Adipocyte (in vitro differentiated cells): ENCODE measurements at regions not wholly inside any gene's neighbourhood (a gene's known extent, or its start where the extent isn't known, plus 50 kb on each side); places are given as distances from the start of the nearest gene placed in this dataset.
"Not testable (repeated sequence)": the region's sequence is repeated elsewhere in the genome, so short reads cannot be mapped to it uniquely, and the experiment has no call there.

Experiments used
- DNase-seq: peaks from one replicate; pipeline ENCODE4 v3.0.0-alpha.2; 2015; ENCODE audit warnings: low read depth
- H3K27me3 ChIP-seq: replicated peaks from 2 replicates; pipeline ENCODE4 v1.7.0; 2013; ENCODE audit warnings: mild to moderate bottlenecking, low read length, moderate library complexity; ENCODE audit not compliant: control insufficient read depth, insufficient read depth
- H3K36me3 ChIP-seq: 2 replicates; pipeline ENCODE4 v1.7.0; 2013; ENCODE audit warnings: low read length, mild to moderate bottlenecking, moderate library complexity; ENCODE audit not compliant: control insufficient read depth, insufficient read depth, severe bottlenecking
- H3K4me1 ChIP-seq: 2 replicates; pipeline ENCODE4 v1.7.0; 2013; ENCODE audit warnings: mild to moderate bottlenecking, low read length, moderate library complexity; ENCODE audit not compliant: control insufficient read depth, insufficient read depth
- H3K4me3 ChIP-seq: 2 replicates; pipeline ENCODE4 v1.7.0; 2013; ENCODE audit warnings: mild to moderate bottlenecking, low read length, moderate library complexity
- H3K9ac ChIP-seq: 2 replicates; pipeline ENCODE4 v1.7.0; 2013; ENCODE audit warnings: mild to moderate bottlenecking, low read length, moderate library complexity
- H3K9me3 ChIP-seq: 2 replicates; pipeline ENCODE4 v1.7.0; 2013; ENCODE audit warnings: mild to moderate bottlenecking, low read length, moderate library complexity; ENCODE audit not compliant: control insufficient read depth

DNA sequence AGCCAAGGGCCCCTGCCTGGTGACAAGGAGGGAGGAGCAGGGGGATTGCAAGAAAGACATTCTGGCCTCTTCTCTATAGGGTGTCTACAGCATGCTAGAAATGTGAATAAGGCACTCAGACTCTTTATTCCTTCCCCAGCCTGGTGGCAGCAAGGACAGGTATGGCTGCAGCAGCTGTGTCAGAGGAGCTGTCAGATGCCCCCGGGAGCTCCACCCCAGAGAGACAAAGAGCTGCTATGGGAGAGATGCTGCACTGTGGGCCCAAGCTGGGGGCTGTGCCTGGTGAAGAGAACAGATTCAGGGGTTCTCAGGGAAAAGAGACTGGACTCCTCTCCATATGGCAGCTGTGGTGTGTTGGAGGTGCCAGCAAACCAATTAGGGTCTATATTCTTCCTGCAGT, 1063.3 kb downstream of the OLFM4 start:
- Histone ChIP-seq H3K9me3 (peaks cover 6% of the 10 kb centered on the region), H3K4me1 (no peaks in the 10 kb centered on the region), H3K27me3 (no peaks in the 10 kb centered on the region), H3K4me3 (no peak overlapping the region), H3K9ac (no peak overlapping the region), H3K36me3 (no peaks in the 10 kb centered on the region)
- no peak for DNase-seq

DNA sequence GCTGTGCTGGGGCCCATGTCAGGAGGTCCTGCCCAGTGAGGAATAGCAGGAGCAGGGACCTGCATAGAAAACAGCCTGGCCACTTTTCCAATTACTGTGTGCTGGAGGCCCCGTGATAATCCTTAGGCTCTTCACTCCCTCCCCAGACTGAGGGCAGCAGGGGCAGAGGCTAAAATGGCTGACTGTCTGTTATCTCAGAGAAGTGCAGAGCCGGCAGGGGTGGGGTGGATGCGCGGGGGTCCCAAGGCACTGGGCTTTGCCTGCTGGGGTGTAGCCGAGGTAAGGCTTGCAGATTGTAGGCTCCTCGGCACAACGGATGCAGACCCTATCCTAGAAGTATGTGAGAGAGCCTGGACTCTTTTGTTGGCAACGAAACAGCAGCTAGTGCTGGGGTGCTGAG, 1064.1 kb downstream of the OLFM4 start:
- H3K4me1 ChIP-seq: no peaks in the 10 kb centered on the region
- H3K9me3 ChIP-seq: peaks cover 6% of the 10 kb centered on the region
- H3K9ac ChIP-seq: no peak overlapping the region
- no peaks in the 10 kb centered on the region for H3K36me3 ChIP-seq
- H3K27me3 ChIP-seq: no peaks in the 10 kb centered on the region
- H3K4me3 ChIP-seq: no peak overlapping the region
- DNase-seq: no peak

DNA sequence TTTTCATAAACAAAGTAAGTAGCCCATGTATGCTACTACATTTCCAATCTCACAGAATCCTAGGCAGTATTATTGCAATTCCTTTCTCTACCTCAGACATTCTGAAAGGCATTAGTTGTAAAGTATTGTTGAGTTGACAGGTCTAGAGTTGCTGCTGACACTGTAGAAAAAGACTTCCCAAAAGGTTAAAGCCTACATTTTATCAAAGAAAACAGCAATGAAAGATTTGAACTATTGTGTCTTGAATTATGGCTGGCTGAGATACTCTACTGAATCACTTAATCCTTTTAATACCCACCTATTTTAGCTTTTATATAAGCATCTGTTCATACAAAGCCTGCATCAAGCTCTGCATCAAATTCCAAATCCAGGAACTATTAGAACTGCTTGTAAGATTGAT, 1082.0 kb downstream of the OLFM4 start:
- Histone ChIP-seq H3K36me3 (no peaks in the 10 kb centered on the region), H3K27me3 (no peaks in the 10 kb centered on the region), H3K4me3 (no peak overlapping the region), H3K4me1 (no peaks in the 10 kb centered on the region), H3K9me3 (peaks cover 4% of the 10 kb centered on the region), H3K9ac (no peak overlapping the region)
- DNase-seq: no peak

DNA sequence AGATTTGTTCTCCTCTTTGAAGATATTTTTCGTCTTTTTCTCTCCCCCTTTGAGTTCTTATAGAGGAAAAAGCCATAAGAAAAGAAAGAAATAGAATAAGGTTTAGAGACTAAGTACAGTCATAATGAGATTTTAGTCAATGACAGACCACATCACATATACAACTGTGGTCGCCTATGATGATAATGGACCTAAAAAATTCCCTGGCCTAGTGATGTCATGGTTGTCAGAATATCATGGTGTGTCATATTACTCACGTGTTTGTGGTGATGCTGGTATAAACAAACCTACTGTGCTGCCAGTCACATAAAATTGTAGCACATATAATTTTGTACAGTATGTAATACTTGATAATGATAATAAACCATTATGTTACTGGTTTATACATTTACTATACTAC, 1096.1 kb downstream of the OLFM4 start:
- Histone ChIP-seq H3K27me3 (no peaks in the 10 kb centered on the region), H3K4me1 (no peaks in the 10 kb centered on the region), H3K9ac (no peak overlapping the region), H3K9me3 (no peaks in the 10 kb centered on the region), H3K4me3 (no peak overlapping the region), H3K36me3 (no peaks in the 10 kb centered on the region)
- no peak for DNase-seq

DNA sequence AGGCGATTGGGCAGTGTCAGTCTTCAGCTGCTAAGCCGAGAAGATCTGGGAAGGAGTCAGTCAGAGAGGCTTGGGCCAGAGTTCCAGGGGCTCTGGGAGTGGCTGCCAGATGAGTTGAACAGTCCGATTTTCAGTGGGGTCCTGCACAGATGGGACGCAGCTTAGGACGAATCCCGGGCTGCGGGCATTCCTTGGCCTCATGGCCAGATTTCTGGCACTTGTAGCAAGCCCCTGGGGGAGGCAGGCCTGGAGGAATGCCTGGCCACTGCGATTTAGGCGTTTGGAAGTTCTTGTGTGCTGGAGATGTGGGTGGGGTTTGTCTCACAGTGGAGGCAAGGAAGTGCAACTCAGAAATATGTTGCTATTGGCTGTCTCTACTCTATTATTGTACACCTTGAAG, 1102.3 kb downstream of the OLFM4 start:
- H3K4me3 ChIP-seq, H3K9ac ChIP-seq, H3K4me1 ChIP-seq, H3K9me3 ChIP-seq, H3K36me3 ChIP-seq, DNase-seq, H3K27me3 ChIP-seq: not testable (repeated sequence)

DNA sequence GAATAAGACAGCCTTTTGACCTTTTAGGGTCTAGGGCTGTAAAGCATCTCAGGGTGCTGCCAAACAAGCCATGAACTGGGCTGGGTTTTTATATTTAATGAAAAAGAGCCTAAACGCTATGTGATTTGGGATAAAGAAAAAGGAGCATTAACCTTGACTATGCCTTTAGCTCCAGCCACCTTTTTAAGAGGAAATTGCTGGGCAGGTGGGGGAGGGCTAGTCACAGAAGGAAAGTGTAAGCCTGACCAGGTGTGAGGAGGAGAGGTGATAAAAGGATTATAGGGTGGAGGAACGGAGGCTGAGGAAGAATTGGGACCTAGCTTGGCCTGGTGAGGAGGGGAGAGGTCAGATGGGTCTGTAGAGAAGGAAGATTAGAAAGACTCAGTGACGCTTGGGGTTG, 1102.8 kb downstream of the OLFM4 start:
- H3K36me3 ChIP-seq, DNase-seq, H3K27me3 ChIP-seq, H3K4me3 ChIP-seq, H3K9ac ChIP-seq, H3K9me3 ChIP-seq, H3K4me1 ChIP-seq: not testable (repeated sequence)

DNA sequence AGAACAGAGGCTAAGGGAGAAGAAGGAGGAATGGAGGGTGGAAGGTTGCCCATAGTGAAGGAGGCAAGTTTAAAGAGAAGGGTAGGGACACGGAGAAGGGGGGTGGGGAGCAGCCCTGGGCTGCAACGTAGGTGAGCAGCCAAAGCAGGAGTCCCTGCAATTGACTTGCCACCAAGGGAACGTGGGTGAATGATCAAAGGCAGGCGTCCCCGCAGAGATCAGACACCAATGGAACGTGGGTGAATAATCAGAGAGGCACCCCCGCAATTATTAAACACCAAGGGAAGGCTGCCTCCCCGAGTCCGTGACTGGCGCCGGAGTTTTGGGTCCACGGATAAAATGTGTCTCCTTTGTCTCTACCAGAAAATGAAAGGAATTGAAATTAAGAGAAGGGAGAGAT, 1103.5 kb downstream of the OLFM4 start:
- not testable (repeated sequence) for H3K27me3 ChIP-seq, H3K9me3 ChIP-seq, H3K36me3 ChIP-seq, DNase-seq, H3K4me3 ChIP-seq, H3K9ac ChIP-seq, H3K4me1 ChIP-seq

DNA sequence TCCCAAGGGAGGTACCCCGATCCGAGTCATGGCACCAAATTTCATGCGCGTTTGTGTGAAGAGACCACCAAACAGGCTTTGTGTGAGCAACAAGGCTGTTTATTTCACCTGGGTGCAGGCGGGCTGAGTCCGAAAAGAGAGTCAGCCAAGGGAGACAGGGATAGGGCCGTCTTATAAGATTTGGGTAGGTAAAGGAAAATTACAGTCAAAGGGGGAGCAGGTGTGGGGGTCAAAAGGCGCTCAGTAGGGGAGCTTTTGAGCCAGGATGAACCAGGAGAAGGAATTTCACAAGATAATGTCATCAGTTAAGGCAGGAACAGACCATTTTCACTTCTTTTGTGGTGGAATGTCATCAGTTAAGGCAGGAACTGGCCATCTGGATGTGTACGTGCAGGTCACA, 1104.1 kb downstream of the OLFM4 start:
- DNase-seq, H3K4me3 ChIP-seq, H3K9me3 ChIP-seq, H3K4me1 ChIP-seq, H3K36me3 ChIP-seq, H3K9ac ChIP-seq, H3K27me3 ChIP-seq: not testable (repeated sequence)

DNA sequence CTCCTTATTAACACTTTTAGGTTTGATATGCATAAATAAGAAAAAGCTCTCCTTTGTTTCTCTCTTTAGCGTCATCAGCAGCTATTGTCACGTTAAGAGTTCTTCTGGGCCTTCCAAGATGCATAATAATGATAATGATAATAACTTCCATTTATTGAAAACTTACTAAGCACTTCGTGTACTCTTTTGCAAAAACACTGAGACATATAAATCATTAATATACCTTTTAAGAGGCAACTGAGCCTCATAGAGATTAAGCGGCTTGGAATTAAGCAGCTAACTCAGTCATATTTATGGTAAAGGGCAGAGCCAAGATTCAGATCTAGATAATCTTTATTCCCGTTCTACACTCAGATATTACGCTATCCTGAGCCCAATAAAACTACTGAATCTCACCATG, 1105.1 kb downstream of the OLFM4 start:
- no peaks in the 10 kb centered on the region for H3K36me3 ChIP-seq
- H3K9ac ChIP-seq: no peak overlapping the region

DNA sequence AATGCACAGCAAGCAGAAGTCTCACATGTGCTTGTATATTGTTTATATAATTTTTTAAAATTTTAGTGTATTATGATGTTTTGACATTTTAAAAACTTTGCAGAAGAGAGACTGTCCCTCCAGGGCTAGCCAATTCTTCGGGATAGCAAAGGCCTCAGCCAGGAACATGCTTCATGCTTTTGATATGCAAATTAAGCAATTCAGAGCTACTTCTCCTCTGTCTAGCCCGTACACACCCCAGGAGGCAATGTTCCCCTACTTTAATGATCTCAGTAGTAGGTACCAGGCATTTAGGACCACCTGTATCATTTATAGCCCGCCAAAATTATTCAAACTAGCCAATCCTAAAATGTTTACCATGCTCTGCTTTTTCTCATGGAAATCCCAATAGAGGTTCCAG, 1116.2 kb downstream of the OLFM4 start:
- Histone ChIP-seq H3K4me3 (no peak overlapping the region), H3K9me3 (peaks cover 7% of the 10 kb centered on the region)

More for the DNA sequence above, 1105.1 kb downstream of the OLFM4 start:
- no peak overlapping the region for H3K4me3 ChIP-seq
- no peaks in the 10 kb centered on the region for H3K9me3 ChIP-seq
- H3K27me3 ChIP-seq: no peaks in the 10 kb centered on the region
- no peak for DNase-seq
- H3K4me1 ChIP-seq: no peaks in the 10 kb centered on the region

DNA sequence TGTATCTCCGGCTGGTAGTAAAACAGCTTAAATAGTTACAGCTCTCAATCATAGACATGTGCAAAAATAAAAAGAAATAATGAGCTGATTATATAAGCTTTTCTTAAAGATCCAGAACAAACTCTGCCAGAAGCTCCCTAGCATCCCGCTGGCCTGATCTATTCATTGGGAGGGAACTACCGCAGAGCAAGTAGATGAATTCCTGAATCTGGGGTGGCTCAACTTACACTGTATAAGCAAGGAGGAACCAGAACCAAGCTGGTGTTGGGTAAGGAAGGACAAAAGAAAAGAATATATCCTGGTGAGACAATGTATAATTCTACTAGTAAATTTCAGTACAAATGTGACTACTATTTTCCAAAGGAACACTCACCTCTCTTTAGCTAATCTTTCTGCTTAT, 1122.2 kb downstream of the OLFM4 start:
- Histone ChIP-seq H3K27me3 (no peaks in the 10 kb centered on the region), H3K9me3 (peaks cover 5% of the 10 kb centered on the region), H3K4me3 (no peak overlapping the region), H3K4me1 (no peaks in the 10 kb centered on the region), H3K9ac (no peak overlapping the region), H3K36me3 (no peaks in the 10 kb centered on the region)
- no peak for DNase-seq

More for the DNA sequence above, 1116.2 kb downstream of the OLFM4 start:
- Histone ChIP-seq H3K4me1 (no peaks in the 10 kb centered on the region), H3K36me3 (no peaks in the 10 kb centered on the region), H3K27me3 (no peaks in the 10 kb centered on the region), H3K9ac (no peak overlapping the region)
- DNase-seq: no peak

DNA sequence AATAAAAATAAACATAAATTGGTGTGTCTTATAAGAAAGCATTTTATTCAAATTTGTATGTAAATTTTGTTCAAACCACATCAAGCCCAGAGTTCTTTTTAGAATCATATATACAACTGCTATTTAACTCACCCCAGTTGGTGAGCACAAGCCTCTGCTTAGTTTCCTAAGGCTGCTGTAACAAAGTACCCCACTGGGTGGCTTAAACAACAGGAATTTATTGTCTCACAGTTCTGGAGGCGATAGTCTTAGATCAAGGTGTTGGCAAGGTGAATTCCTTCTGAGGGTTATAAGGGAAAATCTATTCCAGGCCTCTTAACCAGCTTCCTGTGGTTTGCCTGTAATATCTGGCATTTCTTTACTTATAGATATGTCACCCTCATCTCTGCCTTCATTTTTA, 1133.5 kb downstream of the OLFM4 start:
- no peaks in the 10 kb centered on the region for H3K4me1 ChIP-seq
- no peaks in the 10 kb centered on the region for H3K27me3 ChIP-seq
- no peaks in the 10 kb centered on the region for H3K9me3 ChIP-seq
- H3K4me3 ChIP-seq: no peak overlapping the region
- no peaks in the 10 kb centered on the region for H3K36me3 ChIP-seq
- no peak for DNase-seq
- no peak overlapping the region for H3K9ac ChIP-seq
